K562 (cell line): ENCODE measurements at regions not wholly inside any gene's neighbourhood (a gene's known extent, or its start where the extent isn't known, plus 50 kb on each side); places are given as distances from the start of the nearest gene placed in this dataset.

ENCODE experiments used
- BACH1 ChIP-seq: fragments of 200-800 bp; sonication (Bioruptor generic); IDR thresholded peaks from 2 replicates; pipeline ENCODE4 v1.6.1; 2016; ENCODE audit warnings: missing genetic modification characterization, missing compliant biosample characterization
- CBX5 ChIP-seq: IDR thresholded peaks from 2 replicates; pipeline ENCODE4 v1.6.1; 2014; ENCODE audit warnings: low read depth, borderline replicate concordance
- FOXM1 ChIP-seq, 2 experiments: fragments of 450-650 bp in 1 of 2; sonication (generic) in 1 of 2; formaldehyde crosslinking in 1 of 2; IDR thresholded peaks; 2 replicates each; pipeline versions ENCODE4 v1.6.1 to v1.9.0; 2017 to 2022; ENCODE audit warnings: low read depth in 2 of 2, mild to moderate bottlenecking in 2 of 2, missing genetic modification reagents in 1 of 2, moderate library complexity in 1 of 2
- HMG20B ChIP-seq: fragments of 250-450 bp; sonication (Bioruptor Pico); IDR thresholded peaks from 2 replicates; pipeline ENCODE4 v1.5.0; 2021; ENCODE audit warnings: mild to moderate bottlenecking
- NR2C2 ChIP-seq, 2 experiments: fragments of 200-800 bp in 1 of 2; sonication (Bioruptor generic) in 1 of 2; sonication (generic) in 1 of 2; formaldehyde crosslinking in 1 of 2; IDR thresholded peaks; 2 replicates each; pipeline versions ENCODE4 v1.6.1 to v1.8.0; 2016 to 2022; ENCODE audit warnings: mild to moderate bottlenecking in 1 of 2, missing compliant biosample characterization in 1 of 2, missing genetic modification characterization in 1 of 2, missing genetic modification reagents in 1 of 2
- POU5F1 ChIP-seq: fragments of 150-350 bp; IDR thresholded peaks from 2 replicates; pipeline ENCODE4 v1.6.1; 2014; ENCODE audit warnings: borderline replicate concordance, low read length, low read depth, mild to moderate bottlenecking; ENCODE audit not compliant: partially characterized antibody
- ZNF146 ChIP-seq: IDR thresholded peaks from one replicate; pipeline ENCODE4 v1.6.1; 2018; ENCODE audit warnings: missing compliant biosample characterization; ENCODE audit not compliant: unreplicated experiment
- ZNF77 ChIP-seq: fragments of 250-450 bp; sonication (Bioruptor Pico); IDR thresholded peaks from 2 replicates; pipeline ENCODE4 v1.5.0; 2020
- TF ChIP-seq, protein P1 (sequence below), 3 experiments: IDR thresholded peaks in 2 of 3; conservative IDR thresholded peaks in 1 of 3; 2 replicates each; pipeline ENCODE4 v1.5.1; 2011 to 2012; ENCODE audit warnings: low read length in 3 of 3, mild to moderate bottlenecking in 3 of 3, control low read depth in 2 of 3, improper control_type of control experiment in 1 of 3, inconsistent platforms in 1 of 3, low read depth in 1 of 3, mixed read lengths in 1 of 3, moderate library complexity in 1 of 3; ENCODE audit not compliant: insufficient read depth in 2 of 3

DNA sequence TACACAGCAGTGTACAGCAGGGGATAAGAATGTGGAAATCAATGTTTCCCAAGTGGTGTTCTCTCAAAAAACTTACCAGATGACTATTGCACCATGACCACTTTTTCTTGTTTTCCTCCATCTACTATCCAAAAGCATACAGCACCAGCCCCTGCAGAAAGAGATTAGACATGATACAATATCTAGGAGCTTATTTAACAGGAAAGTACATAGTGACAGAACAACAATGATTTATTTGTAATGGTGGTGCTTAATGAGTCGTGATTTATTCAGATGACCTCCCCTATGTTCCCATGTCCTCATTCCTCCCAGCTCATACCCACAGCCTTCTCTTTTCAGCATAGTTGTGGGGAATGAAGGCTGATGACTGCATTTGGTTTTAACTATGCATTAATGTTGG, 413.6 kb downstream of the BTG1 start:
- TF ChIP-seq FOXM1 (IDR thresholded peaks at IDR 0.05; ENCODE audit: low read depth) (no peak), FOXM1 (CRISPR knock-in tag; IDR thresholded peaks at IDR 0.05; ENCODE audit: low read depth) (no peak), POU5F1 (no peak), CBX5 (no peak), BACH1 (tag) (no peak), ZNF146 (CRISPR knock-in tag) (no peak), HMG20B (CRISPR knock-in tag) (no peak), NR2C2 (CRISPR knock-in tag; IDR thresholded peaks at IDR 0.05) (no peak), NR2C2 (tag; IDR thresholded peaks at IDR 0.05) (no peak), ZNF77 (CRISPR knock-in tag) (no peak)
- TF ChIP-seq, protein P1, sequence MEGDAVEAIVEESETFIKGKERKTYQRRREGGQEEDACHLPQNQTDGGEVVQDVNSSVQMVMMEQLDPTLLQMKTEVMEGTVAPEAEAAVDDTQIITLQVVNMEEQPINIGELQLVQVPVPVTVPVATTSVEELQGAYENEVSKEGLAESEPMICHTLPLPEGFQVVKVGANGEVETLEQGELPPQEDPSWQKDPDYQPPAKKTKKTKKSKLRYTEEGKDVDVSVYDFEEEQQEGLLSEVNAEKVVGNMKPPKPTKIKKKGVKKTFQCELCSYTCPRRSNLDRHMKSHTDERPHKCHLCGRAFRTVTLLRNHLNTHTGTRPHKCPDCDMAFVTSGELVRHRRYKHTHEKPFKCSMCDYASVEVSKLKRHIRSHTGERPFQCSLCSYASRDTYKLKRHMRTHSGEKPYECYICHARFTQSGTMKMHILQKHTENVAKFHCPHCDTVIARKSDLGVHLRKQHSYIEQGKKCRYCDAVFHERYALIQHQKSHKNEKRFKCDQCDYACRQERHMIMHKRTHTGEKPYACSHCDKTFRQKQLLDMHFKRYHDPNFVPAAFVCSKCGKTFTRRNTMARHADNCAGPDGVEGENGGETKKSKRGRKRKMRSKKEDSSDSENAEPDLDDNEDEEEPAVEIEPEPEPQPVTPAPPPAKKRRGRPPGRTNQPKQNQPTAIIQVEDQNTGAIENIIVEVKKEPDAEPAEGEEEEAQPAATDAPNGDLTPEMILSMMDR (IDR thresholded peaks at IDR 0.05 in 2 of 3, conservative IDR thresholded peaks at IDR 0.05 in 1 of 3; ENCODE audit: insufficient read depth in 2 of 3, low read depth in 1 of 3, low read length in 3 of 3), result no peak
